ENCODE measurements at regions not wholly inside any gene's neighbourhood (a gene's known extent, or its start where the extent isn't known, plus 50 kb on each side); places are given as distances from the start of the nearest gene placed in this dataset.
"Not testable (repeated sequence)": the region's sequence is repeated elsewhere in the genome, so short reads cannot be mapped to it uniquely, and the experiment has no call there.

GRCh38 chr9:28524309-28524708, 951.0 kb upstream of the C9orf72 start:
- not testable (repeated sequence) for DNase-seq

GRCh38 chr9:28528049-28528448, 954.8 kb upstream of the C9orf72 start:
- no peak for DNase-seq

- DNase-seq, result no peak
Measured at GRCh38 chr9:28538132-28538531, 964.9 kb upstream of the C9orf72 start.

GRCh38 chr9:28539434-28540070, 966.3 kb upstream of the C9orf72 start:
- no peak for DNase-seq

GRCh38 chr9:28542928-28543327, 969.6 kb upstream of the C9orf72 start:
- no peak for DNase-seq

- no peak for DNase-seq
Measured at GRCh38 chr9:28547527-28547926, 974.2 kb upstream of the C9orf72 start.

- DNase-seq, result no peak
Measured at GRCh38 chr9:28563291-28563934, 990.1 kb upstream of the C9orf72 start.

- no peak for DNase-seq
Measured at GRCh38 chr9:28583832-28584231, 1010.6 kb upstream of the C9orf72 start.

- no peak for DNase-seq
Measured at GRCh38 chr9:28584542-28584941, 1011.3 kb upstream of the C9orf72 start.

GRCh38 chr9:28587052-28587451, 1013.8 kb upstream of the C9orf72 start:
- DNase-seq, result no peak

GRCh38 chr9:28598408-28598807, 1025.1 kb upstream of the C9orf72 start:
- DNase-seq, result no peak

GRCh38 chr9:28600226-28600625, 1026.9 kb upstream of the C9orf72 start:
- no peak for DNase-seq

- DNase-seq, result no peak
Measured at GRCh38 chr9:28607843-28608242, 1034.6 kb upstream of the C9orf72 start.

GRCh38 chr9:28610339-28610738, 1037.1 kb upstream of the C9orf72 start:
- DNase-seq, result no peak

- no peak for DNase-seq
Measured at GRCh38 chr9:28616310-28616709, 1043.0 kb upstream of the C9orf72 start.

GRCh38 chr9:28620011-28620410, 1046.7 kb upstream of the C9orf72 start:
- no peak for DNase-seq

- no peak for DNase-seq
Measured at GRCh38 chr9:28620661-28621060, 1047.4 kb upstream of the C9orf72 start.

GRCh38 chr9:28624771-28625170, 1051.5 kb upstream of the C9orf72 start:
- DNase-seq, result no peak

GRCh38 chr9:28628031-28628430, 1054.8 kb upstream of the C9orf72 start:
- no peak for DNase-seq

- no peak for DNase-seq
Measured at GRCh38 chr9:28648723-28649122, 1075.4 kb upstream of the C9orf72 start.

- DNase-seq, result no peak
Measured at GRCh38 chr9:28650327-28650726, 1077.0 kb upstream of the C9orf72 start.

- no peak for DNase-seq
Measured at GRCh38 chr9:28651050-28651722, 1077.9 kb upstream of the C9orf72 start.

GRCh38 chr9:28653216-28653615, 1079.9 kb upstream of the C9orf72 start:
- DNase-seq, result no peak

GRCh38 chr9:28656727-28657126, 1083.4 kb upstream of the C9orf72 start:
- DNase-seq, result no peak

All from CD4-positive, alpha-beta T cell treated with Interleukin-17A for 1 hour (primary cell).